MV-4-11 (cell line): ENCODE measurements at regions not wholly inside any gene's neighbourhood (a gene's known extent, or its start where the extent isn't known, plus 50 kb on each side); places are given as distances from the start of the nearest gene placed in this dataset.

ENCODE experiments used
- DNase-seq: peaks from one replicate; lab custom pipeline; 2025; lab: John Stamatoyannopoulos, UW

- DNase-seq: no peak
These were observed 618.0 kb downstream of the BRD1 start for GRCh38 chr22:49209452-49210195.

GRCh38 chr22:49208768-49209252, 618.9 kb downstream of the BRD1 start:
- DNase-seq: no peak

GRCh38 chr22:49208004-49208402, 619.7 kb downstream of the BRD1 start:
- no peak for DNase-seq

- DNase-seq: no peak
These were observed 620.4 kb downstream of the BRD1 start for GRCh38 chr22:49207008-49208003.

DNA sequence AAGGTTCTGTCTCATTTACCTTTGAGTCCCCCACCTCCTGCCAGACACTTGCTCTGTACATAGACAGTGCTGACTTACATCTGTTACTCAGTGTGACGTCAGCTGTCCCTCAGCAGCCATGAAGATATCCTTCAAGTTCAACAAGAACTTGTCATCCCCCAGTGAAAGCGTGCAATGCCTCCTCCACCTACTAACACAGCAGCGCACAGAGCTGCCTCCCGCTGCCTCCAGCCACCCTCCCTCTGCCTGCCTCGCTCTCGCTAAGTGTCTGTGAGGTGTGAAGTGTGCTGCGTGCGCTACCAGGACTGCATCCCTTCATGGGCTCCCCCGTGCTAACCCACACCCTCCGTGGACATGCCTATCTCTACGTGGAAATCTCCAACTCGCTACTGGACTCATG, 621.4 kb downstream of the BRD1 start:
- no peak for DNase-seq

GRCh38 chr22:49205483-49205800, 622.2 kb downstream of the BRD1 start:
- DNase-seq: no peak

GRCh38 chr22:49204599-49205482, 622.8 kb downstream of the BRD1 start:
- DNase-seq: no peak

DNA sequence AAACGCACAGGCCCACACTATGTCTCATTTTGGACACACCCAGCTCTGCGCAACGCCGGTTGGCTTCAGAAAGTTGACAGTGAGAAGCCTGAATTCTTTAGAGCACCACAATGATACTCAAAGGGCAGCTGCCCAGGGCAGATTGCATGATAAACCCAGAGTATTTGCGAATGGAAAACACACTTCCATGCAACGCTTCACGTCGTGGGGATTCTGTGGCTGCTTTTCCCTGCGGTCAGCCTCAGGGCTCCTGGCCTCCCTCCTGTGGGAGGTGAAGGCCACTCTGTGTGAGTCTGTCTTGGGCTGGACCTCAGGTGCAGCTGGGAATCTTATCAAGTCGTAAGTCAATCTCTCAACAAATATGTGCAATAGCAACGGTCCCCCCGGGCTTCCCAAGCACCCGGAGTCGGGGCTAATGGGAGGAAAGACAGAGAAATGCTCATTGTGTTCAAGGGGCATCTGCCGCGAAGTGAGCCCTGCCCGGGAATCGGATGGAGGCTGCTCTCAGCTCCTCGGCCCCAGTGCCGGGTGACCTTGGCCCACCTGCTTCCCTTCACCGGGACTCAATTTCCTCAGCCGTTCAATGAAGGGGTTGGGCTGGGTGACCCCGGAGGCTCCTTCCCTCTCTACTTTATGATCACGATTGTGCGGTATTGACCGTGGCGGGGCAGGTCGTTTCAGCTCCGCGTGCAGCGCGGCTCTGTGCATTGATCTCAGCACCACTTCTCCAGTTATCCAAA, 623.6 kb downstream of the BRD1 start:
- DNase-seq: no peak

GRCh38 chr22:49203091-49203858, 624.4 kb downstream of the BRD1 start:
- no peak for DNase-seq

DNA sequence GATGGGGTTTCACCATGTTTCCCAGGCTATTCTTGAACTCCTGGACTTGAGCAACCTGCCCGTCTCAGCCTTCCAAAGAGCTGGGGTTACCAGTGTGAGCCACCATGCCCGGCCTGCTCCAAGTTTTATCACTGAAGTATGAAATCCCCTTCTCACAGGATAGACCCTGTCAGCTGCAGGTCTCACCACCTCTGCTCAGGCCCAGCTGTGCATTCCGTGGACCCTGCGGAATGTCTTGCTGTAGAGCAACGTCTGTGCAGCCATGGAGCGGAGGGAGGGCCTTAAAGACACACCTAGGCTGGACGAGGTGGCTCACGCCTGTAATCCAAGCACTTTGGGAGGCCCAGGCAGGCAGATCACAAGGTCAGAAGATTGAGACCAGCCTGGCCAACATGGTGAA, 625.4 kb downstream of the BRD1 start:
- no peak for DNase-seq

- no peak for DNase-seq
These were observed 626.4 kb downstream of the BRD1 start for GRCh38 chr22:49201046-49201970.

DNA sequence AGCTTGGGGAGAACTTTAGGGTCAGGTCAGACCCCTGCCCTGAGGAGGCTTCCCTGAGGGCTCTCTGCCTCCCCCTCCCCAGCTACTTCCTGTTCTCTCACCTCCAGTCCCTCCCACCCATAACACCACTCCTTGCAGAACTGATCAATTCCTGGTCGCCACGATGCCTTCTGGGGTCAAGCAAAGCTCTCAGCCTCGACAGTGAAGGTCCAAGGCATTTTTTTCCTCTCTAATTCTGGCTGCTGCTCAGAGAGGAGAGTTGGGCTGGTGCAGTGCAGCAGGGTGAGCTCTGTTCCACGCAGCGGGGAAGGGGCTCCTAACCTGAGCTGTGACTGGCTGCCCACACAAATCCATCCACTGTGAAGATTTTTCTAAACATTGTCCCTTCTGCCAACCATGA, 628.4 kb downstream of the BRD1 start:
- no peak for DNase-seq

DNA sequence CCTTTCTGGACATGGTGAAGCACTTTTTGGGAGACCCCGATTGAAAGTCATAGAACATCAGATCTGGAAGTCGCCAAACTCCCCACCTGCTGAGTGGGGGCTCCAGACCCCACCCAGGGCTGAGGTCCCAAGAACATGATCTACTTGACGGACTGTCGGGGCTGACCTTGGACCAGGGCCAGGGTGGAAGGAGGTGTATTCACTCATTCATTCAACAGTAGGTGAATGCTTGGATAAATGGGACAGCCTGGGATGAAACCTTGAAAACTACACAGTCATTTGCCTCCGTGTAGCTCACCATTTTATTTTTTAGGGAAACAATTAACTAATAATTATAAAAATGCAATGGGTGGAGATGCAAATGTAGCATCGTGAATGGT, 629.0 kb downstream of the BRD1 start:
- no peak for DNase-seq

- DNase-seq: no peak
These were observed 629.5 kb downstream of the BRD1 start for GRCh38 chr22:49197986-49198704.

- DNase-seq: no peak
These were observed 630.2 kb downstream of the BRD1 start for GRCh38 chr22:49197505-49197904.

- DNase-seq: no peak
These were observed 631.6 kb downstream of the BRD1 start for GRCh38 chr22:49196046-49196511.

GRCh38 chr22:49195636-49196035, 632.0 kb downstream of the BRD1 start:
- DNase-seq: no peak

GRCh38 chr22:49193901-49194465, 633.7 kb downstream of the BRD1 start:
- no peak for DNase-seq
